SK-N-SH (cell line): ENCODE measurements at regions not wholly inside any gene's neighbourhood (a gene's known extent, or its start where the extent isn't known, plus 50 kb on each side); places are given as distances from the start of the nearest gene placed in this dataset.

Experiments
- CTCF ChIA-PET: fragments of 300-600, 350-600 bp; formaldehyde crosslinking; extraction: SDS; loops from one replicate; lab custom pipeline; 2021; lab: Yijun Ruan, JAX
- POLR2A ChIA-PET: fragments of 350-600 bp; sonication (Branson Sonifier 250); formaldehyde crosslinking; extraction: SDS; loops from one replicate; lab custom pipeline; 2020; ENCODE audit warnings: antibody characterized with exemption, inconsistent platforms; lab: Yijun Ruan, JAX
- DNase-seq: peaks from one replicate; pipeline ENCODE4 v3.0.0; 2012
- H2AFZ ChIP-seq: fragments of 200-600 bp; sonication (generic); 2 replicates; pipeline ENCODE4 v1.8.1; 2016; ENCODE audit warnings: antibody characterized with exemption, mild to moderate bottlenecking, low read depth
- H3F3A ChIP-seq: fragments of 200-600 bp; sonication (generic); replicated peaks from 2 replicates; pipeline ENCODE3; 2016; ENCODE audit warnings: antibody characterized with exemption, mild to moderate bottlenecking; ENCODE audit not compliant: insufficient read depth
- H3K27ac ChIP-seq, 2 experiments: fragments of 200-500 bp in 1 of 2; fragments of 200-600 bp in 1 of 2; sonication (Bioruptor generic) in 1 of 2; sonication (generic), shearing (Covaris generic) in 1 of 2; 2 replicates each; pipeline versions ENCODE4 v1.5.1 to v1.6.1; 2014 to 2016; ENCODE audit warnings: low read depth in 2 of 2, inconsistent platforms in 1 of 2, low read length in 1 of 2, mild to moderate bottlenecking in 1 of 2, mixed read lengths in 1 of 2
- H3K27me3 ChIP-seq: fragments of 200-600 bp; sonication (generic), shearing (Covaris generic); 2 replicates; pipeline ENCODE4 v1.6.1; 2016; ENCODE audit warnings: mixed run types; ENCODE audit not compliant: insufficient read depth
- H3K36me3 ChIP-seq, 2 experiments: fragments of 200-500 bp in 1 of 2; fragments of 200-600 bp in 1 of 2; sonication (Bioruptor generic) in 1 of 2; sonication (generic) in 1 of 2; replicated peaks in 1 of 2; 2 replicates each; pipeline versions ENCODE3 to v1.5.1; 2014 to 2016; ENCODE audit warnings: low read length in 1 of 2, mild to moderate bottlenecking in 1 of 2; ENCODE audit not compliant: insufficient read depth in 2 of 2, control insufficient read depth in 1 of 2
- H3K4me1 ChIP-seq, 2 experiments: fragments of 200-500 bp in 1 of 2; fragments of 200-600 bp in 1 of 2; sonication (Bioruptor generic) in 1 of 2; sonication (generic), shearing (Covaris generic) in 1 of 2; 2 replicates each; pipeline versions ENCODE4 v1.5.1 to v1.6.1; 2014 to 2016; ENCODE audit warnings: low read depth in 1 of 2, low read length in 1 of 2, mixed run types in 1 of 2; ENCODE audit not compliant: insufficient read depth in 2 of 2, control insufficient read depth in 1 of 2
- H3K4me2 ChIP-seq: fragments of 200-600 bp; sonication (generic), shearing (Covaris generic); 2 replicates; pipeline ENCODE4 v1.6.1; 2017; ENCODE audit warnings: mixed run types
- H3K4me3 ChIP-seq, 2 experiments: fragments of 200-500 bp in 1 of 2; fragments of 200-600 bp in 1 of 2; sonication (Bioruptor generic) in 1 of 2; sonication (generic), shearing (Covaris generic) in 1 of 2; 2 replicates each; pipeline versions ENCODE4 v1.5.1 to v1.8.1; 2014 to 2016; ENCODE audit warnings: low read depth in 2 of 2, inconsistent platforms in 1 of 2, low read length in 1 of 2, mild to moderate bottlenecking in 1 of 2, mixed read lengths in 1 of 2, moderate library complexity in 1 of 2
- H3K79me2 ChIP-seq: fragments of 200-600 bp; sonication (generic); 2 replicates; pipeline ENCODE4 v1.8.1; 2017; ENCODE audit warnings: mild to moderate bottlenecking; ENCODE audit not compliant: insufficient read depth
- H3K9ac ChIP-seq: fragments of 200-600 bp; sonication (generic); 2 replicates; pipeline ENCODE4 v1.6.1; 2017; ENCODE audit warnings: mixed run types
- H3K9me2 ChIP-seq: fragments of 200-600 bp; sonication (generic); 2 replicates; pipeline ENCODE4 v1.6.1; 2017; ENCODE audit warnings: mixed run types
- H3K9me3 ChIP-seq: fragments of 200-600 bp; sonication (generic); 2 replicates; pipeline ENCODE4 v1.6.1; 2017; ENCODE audit warnings: mixed run types, mild to moderate bottlenecking, moderate library complexity
- H4K20me1 ChIP-seq: fragments of 200-600 bp; sonication (generic); 2 replicates; pipeline ENCODE4 v1.6.1; 2017; ENCODE audit warnings: mild to moderate bottlenecking, mixed run types; ENCODE audit not compliant: insufficient read depth
- CHD2 ChIP-seq: fragments of 150-350 bp; IDR thresholded peaks from 2 replicates; pipeline ENCODE4 v1.6.1; 2018; ENCODE audit warnings: low read length; ENCODE audit not compliant: partially characterized antibody
- ELF1 ChIP-seq: IDR thresholded peaks from 2 replicates; pipeline ENCODE4 v1.4.0; 2012
- EP300 ChIP-seq, 2 experiments: IDR thresholded peaks; 2 replicates each; pipeline versions ENCODE4 v1.4.0 to v1.6.1; 2012; ENCODE audit warnings: borderline replicate concordance in 1 of 2, low read depth in 1 of 2, low read length in 1 of 2
- EZH2phosphoT487 ChIP-seq: fragments of 200-600 bp; sonication (generic); IDR thresholded peaks from 2 replicates; pipeline ENCODE4 v1.6.1; 2017; ENCODE audit warnings: low read depth, mixed run types, mild to moderate bottlenecking, antibody characterized with exemption, moderate library complexity, borderline replicate concordance
- FOSL2 ChIP-seq: IDR thresholded peaks from 2 replicates; pipeline ENCODE4 v1.4.0; 2012; ENCODE audit warnings: low read depth, mild to moderate bottlenecking, moderate library complexity, borderline replicate concordance
- FOXJ3 ChIP-seq: sonication (generic); formaldehyde crosslinking; IDR thresholded peaks from 2 replicates; pipeline ENCODE4 v1.5.1; 2020; ENCODE audit warnings: mild to moderate bottlenecking, missing genetic modification reagents
- GABPA ChIP-seq: IDR thresholded peaks from 2 replicates; pipeline ENCODE4 v1.4.0; 2012; ENCODE audit warnings: low read depth, mild to moderate bottlenecking
- GATA2 ChIP-seq: sonication (generic); formaldehyde crosslinking; IDR thresholded peaks from 2 replicates; pipeline ENCODE4 v1.5.0; 2020; ENCODE audit warnings: mild to moderate bottlenecking, missing genetic modification reagents
- JUND ChIP-seq: IDR thresholded peaks from 2 replicates; pipeline ENCODE4 v1.4.0; 2012
- MXI1 ChIP-seq: IDR thresholded peaks from 2 replicates; pipeline ENCODE4 v1.6.1; 2012; ENCODE audit warnings: mild to moderate bottlenecking, low read depth, low read length, improper control_type of control experiment
- NRF1 ChIP-seq: IDR thresholded peaks from 2 replicates; pipeline ENCODE4 v1.6.1; 2012; ENCODE audit warnings: low read depth, mild to moderate bottlenecking, low read length
- POLR2AphosphoS5 ChIP-seq: IDR thresholded peaks from 2 replicates; pipeline ENCODE4 v1.6.1; 2012; ENCODE audit warnings: low read depth, low read length
- RAD21 ChIP-seq: IDR thresholded peaks from 2 replicates; pipeline ENCODE4 v1.6.1; 2012; ENCODE audit warnings: mild to moderate bottlenecking, low read length
- RCOR1 ChIP-seq: fragments of 150-350 bp; IDR thresholded peaks from 2 replicates; pipeline ENCODE4 v1.6.1; 2017; ENCODE audit warnings: antibody characterized with exemption, low read length
- RXRA ChIP-seq: IDR thresholded peaks from 2 replicates; pipeline ENCODE4 v1.4.0; 2012; ENCODE audit warnings: low read depth, mild to moderate bottlenecking, borderline replicate concordance
- SIN3A ChIP-seq: IDR thresholded peaks from 2 replicates; pipeline ENCODE4 v1.6.1; 2012; ENCODE audit warnings: low read depth, mild to moderate bottlenecking, low read length, moderate library complexity, borderline replicate concordance
- SMC3 ChIP-seq: IDR thresholded peaks from 2 replicates; pipeline ENCODE4 v1.6.1; 2012; ENCODE audit warnings: low read depth, low read length, improper control_type of control experiment
- TAF1 ChIP-seq: IDR thresholded peaks from 2 replicates; pipeline ENCODE4 v1.6.1; 2012; ENCODE audit warnings: low read depth, mild to moderate bottlenecking, low read length, moderate library complexity, borderline replicate concordance
- TCF12 ChIP-seq: IDR thresholded peaks from 2 replicates; pipeline ENCODE4 v1.4.0; 2012
- YY1 ChIP-seq: IDR thresholded peaks from 2 replicates; pipeline ENCODE4 v1.4.0; 2012; ENCODE audit warnings: low read depth, mild to moderate bottlenecking
- WGBS: methylation state at CpG from one replicate; pipeline ENCODE4 v1.1.6; 2017; ENCODE audit warnings: low lambda C conversion rate; 5-methylcytosine and 5-hydroxymethylcytosine counted together
- TF ChIP-seq, protein P1 (sequence below): IDR thresholded peaks from 2 replicates; pipeline ENCODE4 v1.4.0; 2012; ENCODE audit warnings: low read depth, borderline replicate concordance
- TF ChIP-seq, protein P2 (sequence below): fragments of 150-350 bp; IDR thresholded peaks from 2 replicates; pipeline ENCODE4 v1.6.1; 2017; ENCODE audit warnings: antibody characterized with exemption, low read length, low read depth, borderline replicate concordance
- TF ChIP-seq, protein P3 (sequence below): fragments of 150-350 bp; IDR thresholded peaks from 2 replicates; pipeline ENCODE4 v1.6.1; 2016; ENCODE audit warnings: mild to moderate bottlenecking, low read depth, low read length
- TF ChIP-seq, protein P4 (sequence below): IDR thresholded peaks from 2 replicates; pipeline ENCODE4 v1.4.0; 2012; ENCODE audit warnings: low read depth, borderline replicate concordance
- TF ChIP-seq, protein P5 (sequence below): fragments of 200-600 bp; sonication (generic); IDR thresholded peaks from 2 replicates; pipeline ENCODE4 v1.6.1; 2017; ENCODE audit warnings: antibody characterized with exemption, mild to moderate bottlenecking, moderate library complexity
- TF ChIP-seq, protein P6 (sequence below): IDR thresholded peaks from 2 replicates; pipeline ENCODE4 v1.4.0; 2012; ENCODE audit warnings: low read depth

DNA sequence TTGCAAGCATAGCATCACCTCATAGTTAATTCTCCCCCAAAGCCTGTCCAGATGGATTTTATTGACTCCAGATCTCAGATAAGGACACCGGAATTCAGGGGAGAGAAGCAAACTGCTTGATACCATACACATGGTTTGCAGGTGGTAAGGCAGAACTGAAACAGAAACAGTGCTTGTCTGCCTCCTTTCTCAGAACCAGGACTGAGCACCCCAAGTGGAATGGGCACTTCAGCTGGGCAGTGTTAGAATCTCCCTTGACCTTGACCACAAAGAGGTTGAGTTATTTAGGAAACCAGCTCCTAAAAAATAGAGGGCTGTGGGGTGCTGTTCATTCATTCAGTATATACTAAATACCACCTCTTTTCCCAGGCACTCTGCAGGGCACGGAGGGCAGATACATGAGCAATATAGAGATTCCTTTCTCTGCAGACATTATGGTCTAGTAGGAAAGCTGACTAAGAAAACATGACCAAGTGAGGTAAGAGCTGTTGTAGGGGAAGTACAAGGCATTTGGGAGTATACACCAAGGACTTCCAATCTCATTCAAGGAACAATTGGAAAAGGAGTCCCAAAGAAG is 185.2 kb downstream of the C1orf94 start:
- 14% methylated on average over 2 of the region's 2 CpGs for WGBS
- Histone ChIP-seq H3F3A (no peaks in the 10 kb centered on the region), H2AFZ (no peak overlapping the region), H3K27ac (no peak overlapping the region), H3K9ac (no peak overlapping the region), H3K36me3 (no peaks in the 10 kb centered on the region), H3K9me2 (no peaks in the 10 kb centered on the region), H3K9me3 (no peaks in the 10 kb centered on the region), H3K4me2 (no peak overlapping the region), H4K20me1 (no peaks in the 10 kb centered on the region), H3K79me2 (no peaks in the 10 kb centered on the region), H3K27me3 (no peaks in the 10 kb centered on the region), H3K4me1 (peaks cover 0 to 14% of the 10 kb centered on the region in 2 experiments; a peak in 1 of 4 replicates), H3K4me3 (no peak overlapping the region)
- ChIA-PET CTCF (interaction anchor here (1.4 kb wide), 1 partner anchor 20 kb away, joined by 3 read pairs; no protein-coding TSS in a partner anchor), POLR2A (no interaction called here)
- DNase-seq: peak; percentile 52
- TF ChIP-seq YY1 (no peak), FOXJ3 (CRISPR knock-in tag) (peak; percentile 50; the same call in 1 of the 2 replicates), NRF1 (no peak), MXI1 (no peak; the same call in 1 of the 2 replicates), RCOR1 (peak; percentile 99), TAF1 (no peak), FOSL2 (no peak), SMC3 (no peak), GATA2 (CRISPR knock-in tag) (peak; percentile 93), RAD21 (no peak; the same call in 1 of the 2 replicates), RXRA (no peak), ELF1 (no peak), SIN3A (no peak), JUND (no peak), GABPA (no peak), EP300 (IDR thresholded peaks at IDR 0.05; ENCODE audit: borderline replicate concordance in 1 of 2, low read depth in 1 of 2, low read length in 1 of 2) (peak in 1 of 2 experiments; percentile 81; a peak in 2 of 4 replicates), TCF12 (peak; percentile 22), EZH2phosphoT487 (no peak), POLR2AphosphoS5 (no peak), CHD2 (peak; percentile 75)
- TF ChIP-seq, protein P1, sequence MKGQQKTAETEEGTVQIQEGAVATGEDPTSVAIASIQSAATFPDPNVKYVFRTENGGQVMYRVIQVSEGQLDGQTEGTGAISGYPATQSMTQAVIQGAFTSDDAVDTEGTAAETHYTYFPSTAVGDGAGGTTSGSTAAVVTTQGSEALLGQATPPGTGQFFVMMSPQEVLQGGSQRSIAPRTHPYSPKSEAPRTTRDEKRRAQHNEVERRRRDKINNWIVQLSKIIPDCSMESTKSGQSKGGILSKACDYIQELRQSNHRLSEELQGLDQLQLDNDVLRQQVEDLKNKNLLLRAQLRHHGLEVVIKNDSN: no peak
- TF ChIP-seq, protein P2, sequence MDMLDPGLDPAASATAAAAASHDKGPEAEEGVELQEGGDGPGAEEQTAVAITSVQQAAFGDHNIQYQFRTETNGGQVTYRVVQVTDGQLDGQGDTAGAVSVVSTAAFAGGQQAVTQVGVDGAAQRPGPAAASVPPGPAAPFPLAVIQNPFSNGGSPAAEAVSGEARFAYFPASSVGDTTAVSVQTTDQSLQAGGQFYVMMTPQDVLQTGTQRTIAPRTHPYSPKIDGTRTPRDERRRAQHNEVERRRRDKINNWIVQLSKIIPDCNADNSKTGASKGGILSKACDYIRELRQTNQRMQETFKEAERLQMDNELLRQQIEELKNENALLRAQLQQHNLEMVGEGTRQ: no peak
- TF ChIP-seq, protein P3, sequence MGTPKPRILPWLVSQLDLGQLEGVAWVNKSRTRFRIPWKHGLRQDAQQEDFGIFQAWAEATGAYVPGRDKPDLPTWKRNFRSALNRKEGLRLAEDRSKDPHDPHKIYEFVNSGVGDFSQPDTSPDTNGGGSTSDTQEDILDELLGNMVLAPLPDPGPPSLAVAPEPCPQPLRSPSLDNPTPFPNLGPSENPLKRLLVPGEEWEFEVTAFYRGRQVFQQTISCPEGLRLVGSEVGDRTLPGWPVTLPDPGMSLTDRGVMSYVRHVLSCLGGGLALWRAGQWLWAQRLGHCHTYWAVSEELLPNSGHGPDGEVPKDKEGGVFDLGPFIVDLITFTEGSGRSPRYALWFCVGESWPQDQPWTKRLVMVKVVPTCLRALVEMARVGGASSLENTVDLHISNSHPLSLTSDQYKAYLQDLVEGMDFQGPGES: no peak
- TF ChIP-seq, protein P4, sequence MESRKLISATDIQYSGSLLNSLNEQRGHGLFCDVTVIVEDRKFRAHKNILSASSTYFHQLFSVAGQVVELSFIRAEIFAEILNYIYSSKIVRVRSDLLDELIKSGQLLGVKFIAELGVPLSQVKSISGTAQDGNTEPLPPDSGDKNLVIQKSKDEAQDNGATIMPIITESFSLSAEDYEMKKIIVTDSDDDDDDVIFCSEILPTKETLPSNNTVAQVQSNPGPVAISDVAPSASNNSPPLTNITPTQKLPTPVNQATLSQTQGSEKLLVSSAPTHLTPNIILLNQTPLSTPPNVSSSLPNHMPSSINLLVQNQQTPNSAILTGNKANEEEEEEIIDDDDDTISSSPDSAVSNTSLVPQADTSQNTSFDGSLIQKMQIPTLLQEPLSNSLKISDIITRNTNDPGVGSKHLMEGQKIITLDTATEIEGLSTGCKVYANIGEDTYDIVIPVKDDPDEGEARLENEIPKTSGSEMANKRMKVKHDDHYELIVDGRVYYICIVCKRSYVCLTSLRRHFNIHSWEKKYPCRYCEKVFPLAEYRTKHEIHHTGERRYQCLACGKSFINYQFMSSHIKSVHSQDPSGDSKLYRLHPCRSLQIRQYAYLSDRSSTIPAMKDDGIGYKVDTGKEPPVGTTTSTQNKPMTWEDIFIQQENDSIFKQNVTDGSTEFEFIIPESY: no peak
- TF ChIP-seq, protein P5, sequence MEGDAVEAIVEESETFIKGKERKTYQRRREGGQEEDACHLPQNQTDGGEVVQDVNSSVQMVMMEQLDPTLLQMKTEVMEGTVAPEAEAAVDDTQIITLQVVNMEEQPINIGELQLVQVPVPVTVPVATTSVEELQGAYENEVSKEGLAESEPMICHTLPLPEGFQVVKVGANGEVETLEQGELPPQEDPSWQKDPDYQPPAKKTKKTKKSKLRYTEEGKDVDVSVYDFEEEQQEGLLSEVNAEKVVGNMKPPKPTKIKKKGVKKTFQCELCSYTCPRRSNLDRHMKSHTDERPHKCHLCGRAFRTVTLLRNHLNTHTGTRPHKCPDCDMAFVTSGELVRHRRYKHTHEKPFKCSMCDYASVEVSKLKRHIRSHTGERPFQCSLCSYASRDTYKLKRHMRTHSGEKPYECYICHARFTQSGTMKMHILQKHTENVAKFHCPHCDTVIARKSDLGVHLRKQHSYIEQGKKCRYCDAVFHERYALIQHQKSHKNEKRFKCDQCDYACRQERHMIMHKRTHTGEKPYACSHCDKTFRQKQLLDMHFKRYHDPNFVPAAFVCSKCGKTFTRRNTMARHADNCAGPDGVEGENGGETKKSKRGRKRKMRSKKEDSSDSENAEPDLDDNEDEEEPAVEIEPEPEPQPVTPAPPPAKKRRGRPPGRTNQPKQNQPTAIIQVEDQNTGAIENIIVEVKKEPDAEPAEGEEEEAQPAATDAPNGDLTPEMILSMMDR: no peak
- TF ChIP-seq, protein P6, sequence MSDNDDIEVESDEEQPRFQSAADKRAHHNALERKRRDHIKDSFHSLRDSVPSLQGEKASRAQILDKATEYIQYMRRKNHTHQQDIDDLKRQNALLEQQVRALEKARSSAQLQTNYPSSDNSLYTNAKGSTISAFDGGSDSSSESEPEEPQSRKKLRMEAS: no peak
